ENCODE measurements at regions not wholly inside any gene's neighbourhood (a gene's known extent, or its start where the extent isn't known, plus 50 kb on each side); places are given as distances from the start of the nearest gene placed in this dataset.

DNA sequence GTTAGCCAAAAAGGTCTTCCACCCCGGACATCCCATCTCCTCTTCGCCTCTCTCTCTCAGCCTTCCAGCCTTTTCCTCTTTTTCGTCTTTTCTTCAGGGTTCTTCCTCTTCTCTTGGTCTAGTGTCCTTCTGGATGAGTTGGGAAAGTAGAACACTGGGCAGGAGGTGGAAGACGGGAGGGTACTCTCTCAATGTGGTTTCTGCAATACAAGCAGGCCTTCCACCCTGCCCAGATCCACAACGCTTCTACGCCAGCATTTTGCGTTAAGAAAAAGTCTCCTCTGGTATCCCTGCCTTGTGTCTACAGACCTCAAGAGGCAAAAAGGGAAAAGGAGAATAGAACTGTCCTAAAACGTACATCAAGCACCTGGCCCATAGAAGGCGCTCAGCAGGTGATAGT is 587.8 kb downstream of the BNC2 start:
- TF ChIP-seq, protein P1, sequence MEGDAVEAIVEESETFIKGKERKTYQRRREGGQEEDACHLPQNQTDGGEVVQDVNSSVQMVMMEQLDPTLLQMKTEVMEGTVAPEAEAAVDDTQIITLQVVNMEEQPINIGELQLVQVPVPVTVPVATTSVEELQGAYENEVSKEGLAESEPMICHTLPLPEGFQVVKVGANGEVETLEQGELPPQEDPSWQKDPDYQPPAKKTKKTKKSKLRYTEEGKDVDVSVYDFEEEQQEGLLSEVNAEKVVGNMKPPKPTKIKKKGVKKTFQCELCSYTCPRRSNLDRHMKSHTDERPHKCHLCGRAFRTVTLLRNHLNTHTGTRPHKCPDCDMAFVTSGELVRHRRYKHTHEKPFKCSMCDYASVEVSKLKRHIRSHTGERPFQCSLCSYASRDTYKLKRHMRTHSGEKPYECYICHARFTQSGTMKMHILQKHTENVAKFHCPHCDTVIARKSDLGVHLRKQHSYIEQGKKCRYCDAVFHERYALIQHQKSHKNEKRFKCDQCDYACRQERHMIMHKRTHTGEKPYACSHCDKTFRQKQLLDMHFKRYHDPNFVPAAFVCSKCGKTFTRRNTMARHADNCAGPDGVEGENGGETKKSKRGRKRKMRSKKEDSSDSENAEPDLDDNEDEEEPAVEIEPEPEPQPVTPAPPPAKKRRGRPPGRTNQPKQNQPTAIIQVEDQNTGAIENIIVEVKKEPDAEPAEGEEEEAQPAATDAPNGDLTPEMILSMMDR (IDR thresholded peaks at IDR 0.05): no peak
- no peak for TF ChIP-seq POLR2A (IDR thresholded peaks at IDR 0.05)

All from esophagus squamous epithelium (tissue), 4 donors.